K562 (cell line): ENCODE measurements at regions not wholly inside any gene's neighbourhood (a gene's known extent, or its start where the extent isn't known, plus 50 kb on each side); places are given as distances from the start of the nearest gene placed in this dataset.

ENCODE experiments used
- KLF6 ChIP-seq: fragments of 250-450 bp; sonication (Bioruptor Pico); IDR thresholded peaks from 2 replicates; pipeline ENCODE4 v1.4.0; 2020; ENCODE audit warnings: mild to moderate bottlenecking, moderate library complexity, borderline replicate concordance
- RBM22 ChIP-seq: fragments of 200-400 bp; formaldehyde crosslinking; IDR thresholded peaks from 2 replicates; pipeline ENCODE4 v1.6.1; 2018; ENCODE audit warnings: low read length, low read depth; ENCODE audit not compliant: poor library complexity, severe bottlenecking
- SRF ChIP-seq, 2 experiments: fragments of 250-450, 450-650 bp in 1 of 2; sonication (Bioruptor Pico) in 1 of 2; sonication (generic) in 1 of 2; formaldehyde crosslinking; IDR thresholded peaks; 2 replicates each; pipeline versions ENCODE4 v1.5.0 to v1.5.1; 2020 to 2022; ENCODE audit warnings: mild to moderate bottlenecking in 1 of 2, missing genetic modification reagents in 1 of 2
- STAG1 ChIP-seq: sonication (generic); formaldehyde crosslinking; IDR thresholded peaks from 2 replicates; pipeline ENCODE4 v1.5.0; 2020; ENCODE audit warnings: missing genetic modification reagents, borderline replicate concordance
- TAF7 ChIP-seq: fragments of 450-650 bp; IDR thresholded peaks from 2 replicates; pipeline ENCODE4 v1.6.1; 2016; ENCODE audit warnings: missing genetic modification characterization, missing compliant biosample characterization
- ZNF280B ChIP-seq: fragments of 250-450 bp; sonication (Bioruptor Pico); IDR thresholded peaks from 2 replicates; pipeline ENCODE4 v1.5.1; 2021; ENCODE audit warnings: mild to moderate bottlenecking
- ZNF407 ChIP-seq: fragments of 450-650 bp; IDR thresholded peaks from 2 replicates; pipeline ENCODE4 v1.6.1; 2016; ENCODE audit warnings: low read depth
- TF ChIP-seq, protein P1 (sequence below): fragments of 450-650 bp; IDR thresholded peaks from 2 replicates; pipeline ENCODE4 v1.6.1; 2018; ENCODE audit warnings: mild to moderate bottlenecking, low read depth; ENCODE audit not compliant: partially characterized antibody

GRCh38 chr12:76247026-76247646, 101.1 kb downstream of the BBS10 start (continued):
- TF ChIP-seq ZNF407 (no peak), SRF (CRISPR knock-in tag; IDR thresholded peaks at IDR 0.05) (no peak), STAG1 (CRISPR knock-in tag) (no peak), ZNF280B (no peak), TAF7 (tag) (no peak), RBM22 (no peak), KLF6 (no peak)
- TF ChIP-seq, protein P1, sequence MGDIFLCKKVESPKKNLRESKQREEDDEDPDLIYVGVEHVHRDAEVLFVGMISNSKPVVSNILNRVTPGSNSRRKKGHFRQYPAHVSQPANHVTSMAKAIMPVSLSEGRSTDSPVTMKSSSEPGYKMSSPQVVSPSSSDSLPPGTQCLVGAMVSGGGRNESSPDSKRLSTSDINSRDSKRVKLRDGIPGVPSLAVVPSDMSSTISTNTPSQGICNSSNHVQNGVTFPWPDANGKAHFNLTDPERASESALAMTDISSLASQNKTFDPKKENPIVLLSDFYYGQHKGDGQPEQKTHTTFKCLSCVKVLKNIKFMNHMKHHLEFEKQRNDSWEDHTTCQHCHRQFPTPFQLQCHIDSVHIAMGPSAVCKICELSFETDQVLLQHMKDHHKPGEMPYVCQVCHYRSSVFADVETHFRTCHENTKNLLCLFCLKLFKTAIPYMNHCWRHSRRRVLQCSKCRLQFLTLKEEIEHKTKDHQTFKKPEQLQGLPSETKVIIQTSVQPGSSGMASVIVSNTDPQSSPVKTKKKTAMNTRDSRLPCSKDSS: no peak
